ENCODE measurements at regions not wholly inside any gene's neighbourhood (a gene's known extent, or its start where the extent isn't known, plus 50 kb on each side); places are given as distances from the start of the nearest gene placed in this dataset.

GRCh38 chr18:2263303-2263890 is 307.9 kb downstream of the METTL4 start:
- TF ChIP-seq CTCF (IDR thresholded peaks at IDR 0.05) (no peak), POLR2A (IDR thresholded peaks at IDR 0.05) (no peak), POLR2AphosphoS5 (IDR thresholded peaks at IDR 0.05; ENCODE audit: insufficient read depth in 1 of 2, low read depth in 1 of 2) (no peak)
